ENCODE measurements at regions not wholly inside any gene's neighbourhood (a gene's known extent, or its start where the extent isn't known, plus 50 kb on each side); places are given as distances from the start of the nearest gene placed in this dataset.

GRCh38 chr1:68827261-68827660 is 330.4 kb upstream of the DEPDC1 start:
- H3K9me3 ChIP-seq: no peaks in the 10 kb centered on the region
- no peaks in the 10 kb centered on the region for H3K36me3 Mint-ChIP-seq (ENCODE audit: insufficient read depth, unreplicated experiment)
- ChIA-PET CTCF (no interaction called here), POLR2A (no interaction called here)
- TF ChIP-seq CTCF (IDR thresholded peaks at IDR 0.05; ENCODE audit: insufficient read depth in 1 of 2, low read depth in 1 of 2, low read length in 1 of 2, severe bottlenecking in 1 of 2, unreplicated experiment in 1 of 2): no peak
- H3K27ac Mint-ChIP-seq (ENCODE audit: unreplicated experiment): no peak overlapping the region
- no peak for DNase-seq
- H3K4me1 ChIP-seq: no peaks in the 10 kb centered on the region
- H3K4me3 Mint-ChIP-seq (ENCODE audit: unreplicated experiment): no peak overlapping the region
- no peak overlapping the region for H3K4me3 ChIP-seq (ENCODE audit: low read depth, low read length)
- H3K9me3 Mint-ChIP-seq (ENCODE audit: unreplicated experiment): peaks cover 11% of the 10 kb centered on the region
- intact Hi-C loops (cut with micrococcal nuclease; ENCODE audit: unreplicated experiment): no loop called here
- no peaks in the 10 kb centered on the region for H3K36me3 ChIP-seq (ENCODE audit: control insufficient read depth, insufficient read depth, low read length)
- H3K27me3 Mint-ChIP-seq (ENCODE audit: insufficient read depth, unreplicated experiment): peaks cover 7% of the 10 kb centered on the region
- BruUV-seq (replicated peaks): no TSS peak
- H3K27me3 ChIP-seq (replicated peaks; ENCODE audit: control insufficient read depth, insufficient read depth, low read length): no peaks in the 10 kb centered on the region
- no peaks in the 10 kb centered on the region for H3K4me1 Mint-ChIP-seq (ENCODE audit: low read depth, unreplicated experiment)

GRCh38 chr1:68828013-68828412 is 331.1 kb upstream of the DEPDC1 start:
- BruUV-seq (replicated peaks): no TSS peak
- intact Hi-C loops (cut with micrococcal nuclease; ENCODE audit: unreplicated experiment): no loop called here
- POLR2A ChIA-PET: no interaction called here
- no peak for TF ChIP-seq CTCF (IDR thresholded peaks at IDR 0.05; ENCODE audit: insufficient read depth in 1 of 2, low read depth in 1 of 2, low read length in 1 of 2, severe bottlenecking in 1 of 2, unreplicated experiment in 1 of 2)
- Histone ChIP-seq H3K27me3 (replicated peaks; ENCODE audit: control insufficient read depth, insufficient read depth, low read length) (no peaks in the 10 kb centered on the region), H3K4me3 (ENCODE audit: low read depth, low read length) (no peak overlapping the region), H3K4me1 (no peaks in the 10 kb centered on the region), H3K36me3 (ENCODE audit: control insufficient read depth, insufficient read depth, low read length) (no peaks in the 10 kb centered on the region), H3K9me3 (no peaks in the 10 kb centered on the region)
- H3K4me3 Mint-ChIP-seq (ENCODE audit: unreplicated experiment): no peak overlapping the region
- CTCF ChIA-PET: no interaction called here
- H3K36me3 Mint-ChIP-seq (ENCODE audit: insufficient read depth, unreplicated experiment): no peaks in the 10 kb centered on the region
- H3K9me3 Mint-ChIP-seq (ENCODE audit: unreplicated experiment): peaks cover 11% of the 10 kb centered on the region
- no peak for DNase-seq
- H3K27me3 Mint-ChIP-seq (ENCODE audit: insufficient read depth, unreplicated experiment): peaks cover 6% of the 10 kb centered on the region
- H3K4me1 Mint-ChIP-seq (ENCODE audit: low read depth, unreplicated experiment): no peaks in the 10 kb centered on the region
- no peak overlapping the region for H3K27ac Mint-ChIP-seq (ENCODE audit: unreplicated experiment)

GRCh38 chr1:68831281-68831680 is 334.4 kb upstream of the DEPDC1 start:
- no peak overlapping the region for H3K4me3 ChIP-seq (ENCODE audit: low read depth, low read length)
- peaks cover 11% of the 10 kb centered on the region for H3K9me3 Mint-ChIP-seq (ENCODE audit: unreplicated experiment)
- no TSS peak for BruUV-seq (replicated peaks)
- intact Hi-C loops (cut with micrococcal nuclease; ENCODE audit: unreplicated experiment): no loop called here
- H3K4me1 ChIP-seq: no peaks in the 10 kb centered on the region
- no peak overlapping the region for H3K27ac Mint-ChIP-seq (ENCODE audit: unreplicated experiment)
- H3K27me3 Mint-ChIP-seq (ENCODE audit: insufficient read depth, unreplicated experiment): no peaks in the 10 kb centered on the region
- no peaks in the 10 kb centered on the region for H3K9me3 ChIP-seq
- no peaks in the 10 kb centered on the region for H3K27me3 ChIP-seq (replicated peaks; ENCODE audit: control insufficient read depth, insufficient read depth, low read length)
- TF ChIP-seq CTCF (IDR thresholded peaks at IDR 0.05; ENCODE audit: insufficient read depth in 1 of 2, low read depth in 1 of 2, low read length in 1 of 2, severe bottlenecking in 1 of 2, unreplicated experiment in 1 of 2): no peak
- POLR2A ChIA-PET: no interaction called here
- H3K36me3 ChIP-seq (ENCODE audit: control insufficient read depth, insufficient read depth, low read length): no peaks in the 10 kb centered on the region
- DNase-seq: no peak
- no peak overlapping the region for H3K4me3 Mint-ChIP-seq (ENCODE audit: unreplicated experiment)
- no peaks in the 10 kb centered on the region for H3K36me3 Mint-ChIP-seq (ENCODE audit: insufficient read depth, unreplicated experiment)
- CTCF ChIA-PET: no interaction called here
- no peaks in the 10 kb centered on the region for H3K4me1 Mint-ChIP-seq (ENCODE audit: low read depth, unreplicated experiment)
